T-helper 2 cell treated with Interferon-gamma antibody and Interleukin-4, amounts not matched to agents 100 ng/mL and 5 ng/mL, for 36 hours (primary cell): ENCODE measurements at regions not wholly inside any gene's neighbourhood (a gene's known extent, or its start where the extent isn't known, plus 50 kb on each side); places are given as distances from the start of the nearest gene placed in this dataset.

ENCODE experiments used
- intact Hi-C: fragments of 100-400 bp; cut with micrococcal nuclease; formaldehyde crosslinking; loops from one replicate; pipeline ENCODE4 v1.15.1; 2023

DNA sequence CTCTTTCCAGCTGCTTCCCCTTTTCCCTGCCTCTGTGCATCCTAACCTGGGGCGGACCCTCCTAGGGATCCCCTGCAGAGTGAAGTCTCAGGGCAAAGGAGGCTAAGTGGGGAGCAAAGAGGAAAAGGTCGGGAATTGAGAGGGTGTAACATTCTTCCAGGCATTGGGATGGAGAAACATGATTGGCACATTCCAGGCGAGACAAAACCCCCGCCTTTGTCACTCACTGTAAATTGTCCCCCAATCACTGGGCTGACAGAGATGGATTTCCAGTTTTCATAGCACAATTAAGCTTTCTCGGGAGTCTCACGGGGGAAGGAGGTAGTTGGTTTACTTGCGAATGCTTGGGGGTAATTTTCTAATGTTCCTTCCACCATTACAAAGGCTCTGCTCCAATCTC is 74.9 kb downstream of the MIAT start:
- intact Hi-C loops, result loop anchor here (10.0 kb wide), 1 partner anchor 57 kb away; no protein-coding TSS in a partner anchor

DNA sequence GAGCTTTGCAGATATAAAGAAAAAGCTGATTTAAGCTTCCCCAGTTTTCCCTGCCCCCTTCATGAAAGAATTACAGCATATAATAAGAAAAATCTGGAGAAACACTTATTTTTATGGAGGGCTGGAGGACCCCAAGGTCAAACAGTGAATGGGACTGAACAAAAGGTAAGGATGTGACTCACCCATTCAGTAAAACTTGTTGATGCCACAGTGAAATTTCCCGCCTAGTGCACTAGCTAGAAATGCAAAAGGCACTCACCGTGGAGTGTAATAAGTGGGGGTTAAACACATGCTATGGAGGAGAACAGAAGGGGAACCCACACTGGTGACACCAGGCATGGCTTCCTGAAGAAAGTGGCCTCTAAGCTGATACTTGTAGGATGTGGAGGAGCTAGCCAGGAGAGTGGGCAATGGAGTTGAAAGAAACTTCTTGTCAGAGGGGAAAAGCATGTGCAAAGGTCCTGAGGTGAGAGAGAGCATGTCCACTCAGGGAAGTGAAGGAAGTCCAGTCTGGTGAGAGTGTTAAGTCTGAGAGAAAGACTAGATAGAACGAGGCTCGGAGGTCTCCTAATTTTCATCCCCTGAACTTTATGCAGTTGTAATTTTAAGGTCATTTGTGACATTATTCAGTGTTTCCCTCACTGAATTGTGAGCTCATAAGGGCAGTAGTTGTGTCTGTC is 77.1 kb downstream of the MIAT start:
- intact Hi-C loops, result loop anchor here (10.0 kb wide), 1 partner anchor 60 kb away; no protein-coding TSS in a partner anchor

DNA sequence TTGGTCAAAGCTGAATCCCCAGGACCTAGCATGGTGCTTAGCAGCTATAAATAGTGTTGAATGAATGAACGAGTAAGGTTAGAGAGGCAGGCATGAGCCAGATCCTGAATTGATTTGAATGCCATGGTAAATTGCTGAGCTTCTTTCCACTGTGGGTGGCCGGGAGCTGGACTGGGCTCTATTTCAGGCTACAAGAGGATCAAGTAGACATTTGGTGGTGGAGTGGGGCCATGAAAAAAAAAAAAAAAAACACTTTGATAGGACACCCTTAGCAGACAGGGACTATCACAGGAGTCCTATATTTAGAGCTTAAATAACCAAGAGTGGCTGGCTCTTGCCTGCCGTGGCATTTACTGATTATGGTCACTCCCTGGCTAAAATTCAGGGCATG is 77.6 kb downstream of the MIAT start:
- intact Hi-C loops, result loop anchor here (10.0 kb wide), 1 partner anchor 60 kb away; no protein-coding TSS in a partner anchor

DNA sequence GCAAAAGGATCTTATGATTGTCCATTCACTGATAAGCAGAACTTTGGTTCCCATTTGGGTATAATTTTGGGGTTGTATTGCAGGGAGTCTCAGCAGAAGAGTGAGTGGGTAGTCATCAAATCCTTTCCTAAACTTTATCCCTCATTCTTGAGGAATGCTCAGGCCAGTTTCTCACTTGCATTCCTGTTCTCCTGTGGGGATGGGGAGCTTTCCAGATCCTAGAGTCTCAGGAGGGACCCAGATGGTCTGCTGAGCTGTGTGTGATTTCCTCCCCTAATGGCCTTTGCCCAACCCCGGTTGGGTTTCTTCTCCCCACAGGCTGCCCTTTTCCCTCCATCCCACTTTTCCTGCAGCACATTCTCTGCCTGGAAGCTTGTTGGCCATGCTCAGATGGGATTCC is 79.9 kb downstream of the MIAT start:
- intact Hi-C loops, result loop anchor here (10.0 kb wide), 1 partner anchor 62 kb away; no protein-coding TSS in a partner anchor

DNA sequence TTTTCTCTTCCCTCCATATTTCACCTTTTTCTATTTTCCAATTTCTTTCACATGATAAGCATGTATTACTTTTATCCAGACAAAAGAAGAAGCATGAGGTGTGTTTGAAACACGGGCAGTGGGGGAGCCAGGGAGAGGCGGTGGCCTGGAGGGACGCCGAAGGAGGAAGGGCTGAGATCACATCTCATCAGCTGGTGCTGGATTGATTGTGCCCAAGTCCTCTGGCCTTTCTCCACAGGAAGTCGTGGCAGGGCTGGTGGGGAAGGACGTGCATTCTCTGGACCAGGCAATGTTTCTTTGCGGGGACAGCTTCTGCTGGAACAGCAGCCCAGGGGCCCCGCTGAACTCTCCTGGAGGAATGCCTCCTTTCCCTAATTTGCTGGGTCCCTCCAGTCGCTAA is 82.9 kb downstream of the MIAT start:
- intact Hi-C loops, result no loop called here

DNA sequence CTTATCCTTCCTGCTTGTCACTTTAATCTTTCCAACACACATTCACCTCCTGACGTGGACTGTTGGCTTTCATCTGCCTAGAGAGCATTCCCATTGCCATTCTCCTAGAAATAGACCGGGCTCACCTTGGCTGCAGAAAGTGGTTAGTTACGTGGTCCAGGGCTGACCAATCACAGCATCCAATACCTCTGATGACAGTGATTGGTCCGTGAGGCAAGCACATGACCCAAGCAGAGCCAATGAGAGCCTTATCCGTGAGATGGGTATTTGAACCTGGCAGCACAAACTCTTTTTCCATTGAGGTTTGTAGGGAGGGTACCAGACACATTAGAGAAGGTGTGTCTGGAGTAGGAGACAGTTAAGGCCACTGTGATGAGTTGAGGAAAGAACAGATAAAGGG is 85.8 kb downstream of the MIAT start:
- intact Hi-C loops, result no loop called here

DNA sequence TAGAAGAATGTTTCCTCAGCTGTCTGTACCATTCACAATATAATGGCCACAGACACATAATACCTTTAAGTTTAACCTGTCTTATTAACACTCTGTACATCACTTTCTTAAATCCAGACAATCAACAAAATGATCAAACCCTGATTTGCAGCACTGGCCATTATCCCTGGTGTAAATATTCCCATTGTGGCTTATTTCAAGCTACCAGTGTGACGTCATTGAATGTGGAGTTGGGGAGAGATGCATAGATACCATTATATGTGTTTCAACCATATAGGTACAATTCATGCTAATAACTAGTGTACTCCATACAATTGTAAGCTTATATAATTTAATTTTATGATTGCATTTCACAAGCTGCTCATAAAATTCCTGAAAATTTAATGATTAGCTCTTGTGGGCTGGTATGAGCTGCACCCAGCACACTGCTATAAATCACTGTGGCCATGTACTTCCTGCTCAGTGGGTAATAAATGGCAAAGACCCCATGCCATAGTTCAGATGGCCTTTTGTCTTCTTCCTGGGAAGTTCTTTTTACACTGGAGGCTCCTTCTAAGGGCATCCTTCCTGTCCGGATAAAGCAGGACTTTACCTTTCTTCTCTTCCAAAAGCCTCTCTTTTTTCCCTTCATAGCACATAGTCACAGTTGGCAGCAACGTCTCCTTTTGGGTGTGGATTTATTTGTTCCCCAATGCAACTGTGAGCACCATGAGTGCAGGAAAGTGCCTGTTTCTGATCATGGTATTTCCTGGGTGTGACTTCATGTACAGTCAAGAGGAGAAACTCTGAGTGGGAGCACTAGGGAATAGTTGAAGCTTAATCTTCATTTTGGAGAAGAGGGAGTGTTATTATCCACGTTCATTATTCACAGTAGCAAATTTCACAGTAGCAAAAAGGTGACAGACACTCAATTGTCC is 87.8 kb downstream of the MIAT start:
- intact Hi-C loops, result no loop called here

DNA sequence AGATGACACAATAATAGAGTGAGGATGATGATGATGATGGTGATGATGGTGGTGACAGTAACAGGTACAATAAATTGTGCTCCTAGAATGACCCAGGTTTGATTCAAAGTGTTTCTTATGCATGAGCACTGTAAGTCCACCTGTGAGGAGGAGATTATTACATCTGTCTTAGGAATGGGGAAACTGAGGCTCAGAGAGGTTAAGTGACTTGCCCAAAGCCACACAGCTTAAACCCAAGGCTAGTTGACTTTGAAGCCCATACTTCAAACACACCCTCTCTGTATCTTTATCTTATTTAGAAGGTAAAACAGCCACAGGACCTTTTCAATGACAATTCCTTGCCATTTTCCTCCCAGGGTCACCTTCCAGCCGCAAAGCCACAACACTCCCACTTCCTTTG is 88.9 kb downstream of the MIAT start:
- intact Hi-C loops, result no loop called here

DNA sequence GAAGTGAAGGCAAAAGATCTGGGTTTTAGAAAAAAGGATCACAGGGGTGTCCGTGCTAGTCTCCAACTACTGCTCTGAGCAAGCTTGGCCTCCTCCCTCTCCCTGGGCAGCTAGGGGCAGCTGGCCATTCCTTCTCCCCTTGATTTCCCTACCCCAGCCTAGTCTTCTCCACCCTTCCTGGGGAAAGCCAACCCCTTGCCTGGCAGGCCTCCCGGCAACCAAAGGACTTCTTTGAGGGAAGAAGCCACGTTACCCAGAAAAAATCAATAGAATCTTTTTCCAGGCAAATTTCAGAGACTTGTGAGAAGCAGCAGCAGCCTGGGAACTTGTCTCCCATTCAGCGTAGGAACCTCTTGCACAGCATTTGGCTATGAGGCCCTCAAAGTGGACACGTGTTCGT is 91.5 kb downstream of the MIAT start:
- intact Hi-C loops, result no loop called here

DNA sequence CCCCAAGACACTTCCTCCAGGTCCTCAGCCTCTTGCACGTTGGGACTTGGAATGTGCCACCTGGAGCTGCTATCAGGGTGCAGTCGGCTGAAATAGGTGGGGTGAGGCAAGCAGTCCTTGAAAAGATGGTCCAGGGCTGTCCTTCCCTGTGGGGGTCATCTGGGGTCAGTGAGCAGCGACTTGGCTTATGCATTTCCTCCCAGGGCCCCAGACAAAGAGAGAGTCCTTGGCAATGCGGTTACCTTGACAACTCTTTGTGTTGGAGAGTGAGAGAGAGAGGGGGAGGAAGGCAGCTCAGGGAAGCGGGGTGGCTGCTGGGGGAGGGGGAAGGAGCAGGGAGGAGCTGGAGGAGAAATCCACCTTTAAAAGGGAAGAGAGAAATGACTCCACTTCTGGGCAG is 93.8 kb downstream of the MIAT start:
- intact Hi-C loops, result no loop called here

DNA sequence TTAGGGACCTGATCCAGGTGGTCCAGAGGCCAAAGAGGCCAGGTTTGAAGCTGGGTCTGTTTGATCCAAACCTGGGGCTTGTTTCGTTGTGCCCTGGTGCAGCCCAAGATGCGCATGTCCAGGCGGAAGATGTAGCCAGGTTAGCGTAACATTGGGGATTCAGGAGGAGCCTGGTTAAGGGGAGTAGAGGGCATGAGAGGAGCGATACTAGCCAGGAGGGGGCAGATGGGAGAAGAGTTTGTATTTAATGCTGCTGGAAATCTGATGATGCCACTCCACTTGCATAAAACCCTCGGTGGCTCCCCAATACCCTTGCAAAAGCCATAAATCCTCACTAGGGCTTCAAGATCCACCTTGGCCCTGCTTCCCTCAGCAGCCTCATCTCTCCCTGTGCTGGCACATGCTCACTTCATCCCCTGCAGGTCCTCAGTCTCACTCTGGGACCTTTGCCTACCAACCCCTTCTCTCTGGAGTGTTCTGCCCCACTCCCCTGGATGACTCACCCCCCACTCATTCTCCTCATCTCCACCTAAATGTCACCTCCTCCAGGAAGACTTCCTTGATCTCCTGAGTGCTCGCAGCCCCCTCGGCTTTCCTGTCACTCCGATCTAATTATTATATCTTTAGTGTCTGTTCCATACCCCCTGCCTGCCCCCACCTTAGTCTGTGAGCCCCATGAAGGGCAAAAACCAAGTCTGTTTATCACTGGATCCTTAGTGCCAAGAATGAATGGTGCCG is 95.9 kb downstream of the MIAT start:
- intact Hi-C loops, result no loop called here

DNA sequence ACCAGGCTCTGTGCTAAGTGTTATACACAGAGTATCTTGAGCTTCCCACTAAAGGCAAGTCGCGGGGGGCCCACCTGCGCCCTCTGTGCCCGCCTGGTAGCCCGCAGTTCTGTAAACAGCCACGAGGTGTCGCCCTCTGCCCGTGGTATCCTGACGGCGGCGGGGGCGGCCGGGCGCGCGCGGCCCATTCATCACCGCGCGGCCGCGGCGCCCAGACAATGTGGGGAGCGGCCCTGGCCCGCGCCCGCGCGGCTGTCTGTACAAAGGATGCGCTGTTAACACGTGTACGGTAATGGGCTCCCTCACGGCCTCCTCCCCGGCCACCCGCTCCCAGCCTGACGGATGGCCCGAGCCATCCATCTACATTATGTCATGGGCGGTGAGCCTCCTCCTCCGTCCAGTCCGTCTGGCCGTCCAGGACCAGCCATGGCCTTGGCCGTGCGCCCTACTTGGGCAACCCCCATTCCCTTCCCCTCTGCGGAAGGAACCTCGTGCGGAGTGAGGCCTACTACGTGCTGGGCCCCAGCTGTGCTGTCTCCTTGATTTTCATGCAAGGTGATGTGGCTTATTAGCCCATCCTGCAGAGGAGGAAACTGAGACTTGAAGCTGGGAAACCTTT is 99.4 kb downstream of the MIAT start:
- intact Hi-C loops, result no loop called here

DNA sequence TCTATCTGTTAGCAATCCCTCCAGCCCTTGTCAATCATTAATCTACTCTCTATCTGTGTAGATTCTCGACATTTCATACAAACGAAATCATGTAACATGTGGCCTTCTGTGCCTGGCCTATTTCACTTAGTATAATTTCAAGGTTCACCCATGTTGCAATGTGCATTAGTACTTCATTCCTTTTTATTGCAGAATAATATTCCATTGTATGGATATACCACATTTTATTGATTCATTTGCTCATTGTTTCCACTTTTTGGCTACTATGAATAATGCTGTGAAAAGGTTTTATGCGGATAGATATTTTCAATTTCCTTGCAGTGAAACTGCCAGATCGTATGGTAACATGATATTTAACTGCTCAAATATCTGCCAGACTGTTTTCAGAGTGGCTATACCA is 100.1 kb downstream of the MIAT start:
- intact Hi-C loops, result no loop called here

DNA sequence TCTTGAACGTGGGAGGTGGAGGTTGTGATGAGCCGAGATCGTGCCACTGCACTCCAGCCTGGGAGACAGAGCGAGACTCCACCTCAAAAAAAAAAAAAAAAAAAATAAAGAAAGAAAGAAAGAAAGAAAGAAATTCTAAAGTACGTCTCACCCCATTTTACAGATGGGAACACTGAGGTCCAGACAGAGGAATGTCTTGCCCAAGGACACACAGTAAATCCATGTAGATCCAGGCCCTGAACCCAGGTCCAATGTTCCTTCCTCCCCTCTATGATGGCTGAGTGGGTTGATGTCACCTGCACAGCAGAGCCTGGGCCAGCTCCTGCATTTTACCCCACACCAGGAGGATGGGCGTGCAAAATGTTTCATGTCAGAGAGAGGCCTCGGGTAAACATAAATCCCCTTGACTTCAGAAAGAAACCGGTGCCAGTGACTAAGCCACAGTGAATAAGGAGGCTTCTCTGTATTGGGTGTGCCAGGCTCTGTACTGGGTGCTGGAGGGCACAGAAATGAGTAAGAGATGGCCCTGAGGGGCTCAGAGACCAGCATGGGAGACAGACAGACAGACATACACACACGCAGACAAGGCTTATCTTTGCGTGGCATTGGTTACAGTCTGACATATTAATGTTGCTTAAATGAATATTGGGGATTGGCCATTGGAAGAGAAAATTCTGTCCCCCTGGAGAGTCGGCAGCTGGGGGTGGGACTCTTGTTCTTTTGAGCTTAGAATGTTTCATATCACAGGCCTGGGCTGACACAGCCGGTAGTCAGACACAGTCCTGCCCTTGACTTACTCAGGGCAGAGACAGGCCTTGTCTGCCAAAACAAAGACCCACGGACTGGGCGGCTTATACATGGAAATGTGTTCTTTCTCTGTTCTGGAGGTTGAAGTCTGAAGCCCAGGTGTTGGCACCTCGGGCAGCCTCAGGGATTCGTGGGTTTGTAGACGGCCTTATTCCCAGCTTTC is 105.4 kb downstream of the MIAT start:
- intact Hi-C loops, result no loop called here

DNA sequence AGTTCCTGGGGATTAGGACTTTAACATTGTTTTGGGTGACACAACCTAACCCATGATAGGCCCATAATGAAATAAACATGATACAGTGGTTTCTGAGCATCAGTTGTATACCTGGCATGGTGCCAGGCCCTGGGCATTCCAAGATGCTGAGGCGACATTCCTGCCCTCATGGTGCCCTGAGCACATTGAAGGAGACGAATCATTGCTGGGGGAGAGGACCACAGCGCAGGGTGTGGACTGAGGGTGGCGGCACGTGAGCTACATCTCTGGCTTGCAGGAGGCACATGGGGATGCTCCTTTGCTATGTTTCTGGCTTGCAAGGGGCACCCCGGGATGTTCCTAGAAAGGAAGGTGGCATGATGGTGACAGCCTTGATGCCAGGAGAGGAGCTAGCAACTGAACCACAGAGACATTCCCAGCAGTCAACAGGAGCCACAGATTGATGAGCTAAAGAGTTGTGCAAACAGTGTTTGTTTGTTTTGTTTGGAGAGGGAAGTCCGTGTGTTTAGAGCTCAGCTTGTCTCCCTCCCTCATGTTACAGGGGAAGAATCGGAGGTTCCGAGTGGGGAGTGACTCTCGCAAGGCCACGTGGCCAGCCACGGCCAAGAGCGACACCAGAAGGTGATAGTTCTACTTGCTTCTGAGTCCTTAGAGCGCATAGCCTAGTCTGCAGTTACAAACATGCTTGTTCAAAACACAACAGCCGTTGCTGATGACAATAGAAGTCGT is 106.4 kb downstream of the MIAT start:
- intact Hi-C loops, result no loop called here

DNA sequence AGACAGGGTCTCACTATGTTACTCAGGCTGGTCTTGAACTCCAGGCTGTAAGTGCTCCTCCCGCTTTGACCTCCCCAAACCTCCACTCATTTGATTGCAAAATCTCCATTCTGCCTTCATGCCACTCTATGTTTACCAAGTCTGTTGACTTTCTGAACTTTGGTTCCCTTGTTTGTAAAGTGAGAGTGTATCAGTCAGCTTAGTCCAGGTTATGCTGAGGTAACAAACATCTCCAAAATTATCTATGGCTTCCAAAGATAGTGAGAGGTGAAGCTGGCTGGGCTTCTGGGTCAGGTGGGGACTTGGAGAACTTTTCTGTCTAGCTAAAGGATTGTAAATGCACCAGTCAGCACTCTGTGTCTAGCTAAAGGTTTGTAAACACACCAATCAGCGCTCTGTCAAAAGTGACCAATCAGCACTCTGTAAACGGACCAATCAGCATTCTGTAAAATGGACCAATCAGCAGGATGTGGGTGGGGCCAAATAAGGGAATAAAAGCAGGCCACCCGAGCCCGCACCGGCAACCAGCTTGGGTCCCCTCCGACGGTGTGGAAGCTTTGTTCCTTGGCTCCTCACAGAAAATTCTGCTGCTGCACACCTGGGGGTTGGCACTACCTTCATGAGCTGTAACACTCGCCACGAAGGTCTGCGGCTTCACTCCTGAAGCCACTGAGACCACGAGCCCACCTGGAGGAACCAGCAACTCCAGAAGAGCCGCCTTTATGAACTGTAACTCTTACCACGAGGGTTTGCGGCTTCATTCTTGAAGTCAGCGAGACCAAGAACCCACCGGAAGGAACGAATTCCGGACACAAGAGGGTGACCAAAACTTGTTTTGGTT is 109.3 kb downstream of the MIAT start:
- intact Hi-C loops, result no loop called here

DNA sequence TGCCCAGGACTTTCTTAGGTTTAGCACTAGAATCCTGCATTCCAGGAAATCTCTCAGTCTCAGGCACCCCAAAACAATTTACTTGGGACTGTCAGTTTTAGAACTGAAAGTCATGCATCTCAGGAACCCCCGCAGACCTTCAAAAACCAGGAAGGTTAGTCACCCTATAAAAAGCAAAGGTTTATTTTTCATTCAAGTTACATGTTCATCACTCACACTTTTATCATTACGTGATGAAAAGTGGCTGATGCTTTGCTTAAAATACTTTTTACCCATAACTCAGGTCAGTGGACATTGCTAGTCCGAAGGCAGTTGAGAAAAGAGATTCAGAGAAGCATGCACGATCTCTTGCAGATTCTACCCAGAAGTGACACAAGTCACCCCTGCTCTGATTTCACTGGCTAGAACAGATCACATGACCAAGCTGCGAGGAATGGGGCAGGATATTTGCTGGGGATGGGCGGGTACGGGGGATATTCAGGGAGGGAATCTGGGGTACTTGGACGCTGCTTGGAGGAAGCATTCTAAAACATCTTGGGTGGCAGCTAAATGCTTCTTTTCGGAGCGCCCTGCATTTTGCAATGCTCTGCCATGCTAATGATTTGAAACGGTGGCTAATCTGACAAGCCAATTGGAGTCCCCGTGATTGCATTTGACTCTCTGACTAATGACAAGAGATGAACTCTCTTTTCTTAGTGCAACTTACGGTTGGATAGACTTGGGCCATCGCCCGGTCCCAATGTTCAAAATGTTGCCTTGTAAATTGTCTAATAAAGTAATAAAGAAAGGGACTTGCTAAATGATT is 110.2 kb downstream of the MIAT start:
- intact Hi-C loops, result no loop called here

DNA sequence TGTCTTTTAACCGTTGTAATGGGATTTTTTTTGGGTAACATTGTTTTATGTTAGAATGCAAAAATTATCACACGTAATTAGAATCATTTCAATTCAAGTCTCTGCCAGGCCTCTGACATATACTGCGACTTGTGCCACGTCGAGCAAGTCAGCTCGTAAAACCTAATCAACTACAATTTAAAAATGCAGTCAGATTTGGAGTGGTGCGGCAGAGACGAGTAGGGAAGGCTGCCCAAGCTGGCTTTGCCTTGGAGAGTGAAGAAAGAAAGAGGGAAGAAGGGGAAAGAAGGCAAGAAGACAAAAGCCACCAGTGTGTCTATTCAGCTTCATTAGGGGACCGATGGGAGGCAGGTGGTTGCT is 110.7 kb downstream of the MIAT start:
- intact Hi-C loops, result no loop called here
